ENCODE measurements at regions not wholly inside any gene's neighbourhood (a gene's known extent, or its start where the extent isn't known, plus 50 kb on each side); places are given as distances from the start of the nearest gene placed in this dataset.

- DNase-seq = no peak
These were observed 277.0 kb downstream of the FOXA2 start for GRCh38 chr20:22307409-22307808.

GRCh38 chr20:22305381-22305780, 279.0 kb downstream of the FOXA2 start:
- DNase-seq = no peak

GRCh38 chr20:22303523-22303922, 280.8 kb downstream of the FOXA2 start:
- DNase-seq = no peak

GRCh38 chr20:22302039-22302438, 282.3 kb downstream of the FOXA2 start:
- DNase-seq = no peak

GRCh38 chr20:22293886-22294285, 290.5 kb downstream of the FOXA2 start:
- DNase-seq = no peak

- no peak for DNase-seq
These were observed 294.9 kb downstream of the FOXA2 start for GRCh38 chr20:22289442-22289841.

GRCh38 chr20:22288957-22289356, 295.4 kb downstream of the FOXA2 start:
- DNase-seq = no peak

- no peak for DNase-seq
These were observed 296.2 kb downstream of the FOXA2 start for GRCh38 chr20:22288156-22288555.

- DNase-seq = no peak
These were observed 298.8 kb downstream of the FOXA2 start for GRCh38 chr20:22285555-22285954.

- no peak for DNase-seq
These were observed 301.7 kb downstream of the FOXA2 start for GRCh38 chr20:22282696-22283095.

GRCh38 chr20:22274330-22274729, 310.0 kb downstream of the FOXA2 start:
- no peak for DNase-seq

GRCh38 chr20:22268675-22269074, 315.7 kb downstream of the FOXA2 start:
- no peak for DNase-seq

- DNase-seq = no peak
These were observed 319.5 kb downstream of the FOXA2 start for GRCh38 chr20:22264917-22265316.

GRCh38 chr20:22260506-22260905, 323.9 kb downstream of the FOXA2 start:
- DNase-seq = no peak

GRCh38 chr20:22257912-22258311, 326.5 kb downstream of the FOXA2 start:
- DNase-seq = no peak

GRCh38 chr20:22248051-22248667, 336.2 kb downstream of the FOXA2 start:
- no peak for DNase-seq

GRCh38 chr20:22245139-22245538, 339.2 kb downstream of the FOXA2 start:
- no peak for DNase-seq

- no peak for DNase-seq
These were observed 341.3 kb downstream of the FOXA2 start for GRCh38 chr20:22243067-22243466.

GRCh38 chr20:22241609-22242008, 342.8 kb downstream of the FOXA2 start:
- DNase-seq = no peak

GRCh38 chr20:22232923-22233322, 351.4 kb downstream of the FOXA2 start:
- no peak for DNase-seq

GRCh38 chr20:22232473-22232872, 351.9 kb downstream of the FOXA2 start:
- no peak for DNase-seq

- no peak for DNase-seq
These were observed 357.3 kb downstream of the FOXA2 start for GRCh38 chr20:22226849-22227700.

- DNase-seq = no peak
These were observed 361.1 kb downstream of the FOXA2 start for GRCh38 chr20:22223236-22223635.

GRCh38 chr20:22217712-22218352, 366.5 kb downstream of the FOXA2 start:
- DNase-seq = no peak
